ENCODE measurements at regions not wholly inside any gene's neighbourhood (a gene's known extent, or its start where the extent isn't known, plus 50 kb on each side); places are given as distances from the start of the nearest gene placed in this dataset.
"Not testable (repeated sequence)": the region's sequence is repeated elsewhere in the genome, so short reads cannot be mapped to it uniquely, and the experiment has no call there.

DNA sequence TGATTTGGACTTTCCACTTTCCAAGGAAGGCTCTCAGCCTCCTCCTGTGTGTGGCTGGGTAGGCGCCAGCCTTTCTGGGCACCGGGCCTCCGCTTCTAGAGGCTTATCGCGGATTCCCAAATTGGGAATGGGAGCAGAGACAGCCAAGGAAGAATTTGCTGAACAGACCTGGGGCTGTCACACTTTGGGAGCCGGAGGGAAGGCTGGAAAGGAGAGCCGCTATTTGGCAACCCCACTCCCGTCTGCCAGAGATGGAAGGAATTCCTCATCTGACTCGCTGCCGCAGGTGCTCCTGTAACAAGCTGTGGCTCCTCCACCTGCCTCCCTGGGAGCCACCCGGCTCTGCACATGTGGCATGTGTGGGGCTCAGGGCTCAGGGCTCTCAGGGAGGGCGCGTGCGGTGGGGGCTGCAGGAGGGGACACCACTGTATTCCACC is 50.8 kb upstream of the ECHDC3 start:
- DNase-seq (ENCODE audit: insufficient read length, low spot score), result no peak
- TF ChIP-seq POLR2A (IDR thresholded peaks at IDR 0.05; ENCODE audit: low read depth, low read length), result no peak
- no peak for FAIRE-seq

DNA sequence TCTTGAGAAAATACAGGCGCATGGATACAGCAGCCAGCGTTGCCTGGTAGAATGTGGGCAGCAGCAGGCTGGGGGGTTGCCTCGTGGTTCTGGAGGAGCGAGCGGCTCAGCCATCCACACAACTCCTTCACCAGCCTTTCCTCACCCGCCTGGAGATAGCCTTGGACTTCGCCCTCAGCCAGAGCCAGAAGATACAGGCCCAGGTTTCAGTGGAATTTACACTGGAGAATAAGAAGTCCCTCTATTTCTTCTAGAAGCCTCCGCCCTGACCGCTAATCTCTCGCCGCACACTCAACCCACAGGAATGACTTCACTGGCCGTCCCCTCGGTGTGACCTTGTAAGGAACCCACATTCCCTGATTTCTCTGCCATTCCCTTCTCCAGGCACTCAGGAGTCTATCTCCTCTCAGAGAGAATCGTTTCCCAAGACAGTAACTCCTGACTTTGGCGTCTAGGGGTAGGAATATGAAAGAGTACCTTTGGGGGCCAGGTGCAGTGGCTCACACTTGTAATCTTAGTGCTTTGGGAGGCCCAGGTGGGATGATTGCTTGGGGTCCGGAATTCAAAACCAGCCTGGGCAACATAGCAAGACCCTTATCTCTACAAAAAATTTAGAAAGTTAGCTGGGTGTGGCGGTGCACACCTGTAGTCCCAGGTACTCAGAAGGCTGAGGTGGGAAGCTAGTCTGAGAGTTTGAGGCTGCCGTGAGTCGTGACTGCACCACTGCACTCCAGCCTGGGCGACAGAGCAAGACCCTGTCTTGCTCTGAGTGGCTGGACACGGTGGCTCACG is 52.0 kb upstream of the ECHDC3 start:
- DNase-seq (ENCODE audit: insufficient read length, low spot score) (no peak), FAIRE-seq (no peak)
- TF ChIP-seq POLR2A (IDR thresholded peaks at IDR 0.05; ENCODE audit: low read depth, low read length), result no peak

DNA sequence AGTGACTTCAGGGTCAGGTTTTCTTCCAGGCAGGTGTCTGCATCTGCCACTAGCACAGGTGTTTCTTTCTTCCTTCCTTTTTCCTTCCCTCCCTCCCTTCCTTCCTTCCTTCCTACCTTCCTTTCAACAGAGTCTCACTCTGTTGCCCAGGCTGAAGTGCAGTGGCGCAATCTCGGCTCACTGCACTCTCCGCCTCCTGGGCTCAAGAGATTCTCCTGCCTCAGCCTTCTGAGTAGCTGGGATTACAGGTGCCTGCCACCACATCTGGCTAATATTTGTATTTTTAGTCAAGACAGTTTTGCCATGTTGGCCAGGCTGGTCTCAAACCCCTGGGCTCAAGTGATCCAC is 53.8 kb upstream of the ECHDC3 start:
- not testable (repeated sequence) for DNase-seq (ENCODE audit: insufficient read length, low spot score); FAIRE-seq

DNA sequence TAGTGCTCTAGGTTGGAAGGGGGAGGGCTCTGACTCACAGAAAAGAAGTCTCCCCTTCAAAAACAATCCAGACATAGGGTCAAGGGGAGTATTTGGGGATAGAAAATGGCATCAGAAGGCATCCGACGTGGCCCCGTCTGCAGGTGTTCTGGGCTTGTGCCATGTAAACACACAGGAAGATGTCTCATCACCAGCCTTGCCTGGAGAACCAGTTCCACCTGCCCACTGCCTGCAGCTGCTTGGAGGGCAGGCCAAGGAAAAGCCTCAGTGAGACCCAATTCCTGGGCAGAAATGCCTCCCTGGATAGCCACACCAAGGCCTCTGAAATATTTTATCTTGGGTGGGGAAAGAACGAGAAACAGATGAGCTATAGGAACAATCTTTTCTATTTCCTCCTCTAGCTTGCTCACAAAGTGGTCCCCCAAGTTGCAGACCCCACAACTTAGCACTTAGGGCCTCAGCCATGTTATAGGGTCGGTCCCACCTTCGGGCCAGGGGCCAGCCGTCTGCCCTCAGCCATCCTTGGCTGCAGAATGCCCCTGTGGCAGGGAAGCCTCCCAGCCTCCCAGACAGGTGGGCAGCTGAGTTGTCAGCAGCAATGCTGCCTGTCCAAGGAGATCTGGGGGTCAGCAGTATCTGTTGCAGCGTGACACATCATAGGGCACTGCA is 54.3 kb upstream of the ECHDC3 start:
- no peak for TF ChIP-seq POLR2A (IDR thresholded peaks at IDR 0.05; ENCODE audit: low read depth, low read length)
- FAIRE-seq (no peak), DNase-seq (ENCODE audit: insufficient read length, low spot score) (no peak)

DNA sequence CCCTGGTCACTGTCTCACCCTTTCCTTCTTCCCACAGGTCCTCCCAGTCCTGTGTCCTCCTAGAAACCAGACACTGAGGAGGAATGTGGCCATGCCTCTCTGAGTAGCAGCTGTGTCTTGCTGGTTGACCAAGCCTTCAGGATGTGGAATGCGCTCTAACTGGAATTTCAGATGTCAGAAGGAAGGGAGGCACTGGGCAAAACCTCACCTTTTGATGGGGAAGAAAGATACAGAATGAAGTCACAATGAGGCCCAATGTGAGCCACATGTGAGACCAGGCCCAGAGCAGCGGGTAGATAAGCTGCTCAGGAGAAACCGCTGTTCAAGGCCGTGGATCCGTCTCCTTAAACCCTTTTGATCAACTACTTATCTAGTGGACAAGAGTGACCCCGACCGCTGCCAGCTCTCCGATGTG is 54.8 kb upstream of the ECHDC3 start:
- FAIRE-seq, result no peak
- TF ChIP-seq POLR2A (IDR thresholded peaks at IDR 0.05; ENCODE audit: low read depth, low read length), result no peak
- DNase-seq (ENCODE audit: insufficient read length, low spot score), result no peak

DNA sequence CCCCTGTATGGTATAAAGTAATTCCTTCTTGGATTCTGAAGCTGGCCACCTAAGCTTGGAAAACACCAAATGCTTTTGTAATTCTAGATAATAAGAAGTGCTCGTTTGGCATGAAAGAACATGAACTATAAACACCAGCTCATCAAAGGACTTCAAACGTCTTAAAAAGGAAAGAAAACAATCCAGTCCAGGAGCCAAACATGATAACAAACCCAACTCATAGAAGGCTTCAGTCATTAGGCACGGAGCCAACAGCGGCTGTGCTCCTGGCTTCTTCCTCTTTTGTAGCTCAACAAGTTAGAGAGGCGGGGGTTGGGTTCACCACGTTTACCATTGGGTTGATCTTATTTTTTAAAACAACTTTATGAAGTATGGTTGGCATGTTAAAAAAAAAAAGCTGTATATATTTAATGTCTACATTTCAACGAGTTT is 56.4 kb upstream of the ECHDC3 start:
- TF ChIP-seq POLR2A (IDR thresholded peaks at IDR 0.05; ENCODE audit: low read depth, low read length), result no peak
- DNase-seq (ENCODE audit: insufficient read length, low spot score), result no peak
- no peak for FAIRE-seq

DNA sequence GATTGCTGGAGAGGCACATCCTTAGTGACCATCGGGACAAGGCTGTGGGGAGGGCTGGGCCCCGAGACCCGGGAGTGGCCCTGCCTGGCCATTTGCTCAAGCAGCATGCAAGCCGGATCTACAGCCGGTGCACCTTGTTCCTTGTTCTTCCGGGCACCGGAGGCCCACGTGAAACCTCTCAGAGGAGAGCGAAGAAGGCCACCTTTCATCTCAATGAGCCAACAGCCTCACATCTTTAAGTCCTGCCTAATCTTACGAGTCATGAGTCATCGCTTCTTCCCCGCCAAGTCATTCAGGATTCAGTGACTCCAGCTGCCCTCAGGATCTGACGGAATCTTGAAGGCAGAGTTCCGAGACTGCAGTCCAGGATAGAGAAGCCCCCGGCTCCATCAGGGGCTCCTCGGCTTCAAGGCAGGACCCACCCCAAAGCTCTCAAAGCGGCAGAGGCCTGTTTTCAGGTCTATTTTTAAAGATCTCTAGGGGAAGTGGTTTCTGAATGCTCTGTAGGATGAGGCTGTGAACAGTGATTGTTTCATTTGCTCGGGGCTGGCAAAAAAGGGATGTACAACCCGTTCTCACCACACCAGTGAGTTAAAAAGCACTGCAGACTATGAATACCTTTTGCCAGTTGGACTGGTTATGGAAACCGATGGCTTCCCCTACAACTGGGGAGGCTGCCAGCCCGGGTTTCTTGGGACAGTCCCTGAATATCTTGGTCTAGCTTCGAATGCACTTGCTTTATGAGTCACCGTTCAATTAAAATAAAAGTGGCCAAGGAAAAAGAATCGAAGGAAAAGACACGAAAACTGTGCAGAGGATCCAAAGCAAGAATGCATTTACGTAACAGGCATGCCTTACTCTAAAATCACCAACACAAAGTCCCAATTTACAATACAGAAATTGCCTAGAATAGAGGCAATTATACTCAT is 57.2 kb upstream of the ECHDC3 start:
- DNase-seq (ENCODE audit: insufficient read length, low spot score) (peak; percentile 88), FAIRE-seq (peak; percentile 95)
- TF ChIP-seq POLR2A (IDR thresholded peaks at IDR 0.05; ENCODE audit: low read depth, low read length), result no peak

DNA sequence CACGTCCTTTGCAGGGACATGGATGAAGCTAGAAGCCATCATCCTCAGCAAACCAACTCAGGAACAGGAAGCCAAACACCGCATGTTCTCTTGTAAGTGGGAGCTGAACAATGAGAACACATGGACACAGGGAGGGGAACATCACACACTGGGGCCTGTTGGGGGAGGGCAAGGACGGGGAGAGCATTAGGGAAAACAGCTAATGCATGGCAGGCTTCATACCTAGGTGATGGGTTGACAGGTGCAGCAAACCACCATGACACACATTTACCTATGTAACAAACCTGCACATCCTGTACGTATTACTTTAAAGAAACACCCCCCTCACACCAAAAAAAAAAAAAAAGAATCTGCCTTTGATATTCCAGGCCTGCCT is 57.9 kb upstream of the ECHDC3 start:
- FAIRE-seq; DNase-seq (ENCODE audit: insufficient read length, low spot score): not testable (repeated sequence)

DNA sequence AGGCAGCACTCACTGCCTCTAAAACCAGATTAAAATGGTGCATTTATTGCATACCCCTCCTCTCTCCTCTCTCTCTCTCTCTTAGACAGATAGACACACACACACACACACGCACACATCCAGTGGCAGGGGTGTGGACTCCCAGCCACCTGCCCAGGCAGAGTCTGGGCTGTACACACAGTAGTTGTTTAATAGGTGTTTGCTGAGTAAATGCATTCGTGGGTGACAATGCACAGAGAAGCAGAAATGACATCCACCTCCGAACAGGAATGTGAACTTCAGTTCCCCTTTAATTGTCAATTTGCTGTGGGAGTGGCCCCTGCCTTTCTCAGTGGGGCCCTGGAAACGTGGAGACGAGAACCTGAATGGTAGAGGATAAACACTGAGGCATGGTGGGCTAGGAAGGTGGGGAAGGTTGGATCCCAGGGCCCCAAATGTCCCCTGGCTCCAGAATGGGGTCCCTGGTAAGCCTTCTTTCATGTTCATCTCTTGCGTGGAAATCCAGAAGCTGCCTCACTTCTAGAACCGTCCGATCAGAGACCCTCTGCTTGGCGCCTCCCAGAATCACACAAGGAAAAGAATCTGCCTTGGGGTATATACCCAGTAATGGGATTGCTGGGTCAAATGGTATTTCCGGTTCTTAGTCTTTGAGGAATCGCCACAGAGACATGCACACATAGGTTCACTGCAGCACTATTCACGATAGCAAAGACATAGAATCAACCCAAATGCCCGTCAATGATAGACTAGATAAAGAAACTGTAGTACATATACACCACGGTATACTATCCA is 58.5 kb upstream of the ECHDC3 start:
- DNase-seq (ENCODE audit: insufficient read length, low spot score) (no peak), FAIRE-seq (no peak)
- TF ChIP-seq POLR2A (IDR thresholded peaks at IDR 0.05; ENCODE audit: low read depth, low read length), result no peak

DNA sequence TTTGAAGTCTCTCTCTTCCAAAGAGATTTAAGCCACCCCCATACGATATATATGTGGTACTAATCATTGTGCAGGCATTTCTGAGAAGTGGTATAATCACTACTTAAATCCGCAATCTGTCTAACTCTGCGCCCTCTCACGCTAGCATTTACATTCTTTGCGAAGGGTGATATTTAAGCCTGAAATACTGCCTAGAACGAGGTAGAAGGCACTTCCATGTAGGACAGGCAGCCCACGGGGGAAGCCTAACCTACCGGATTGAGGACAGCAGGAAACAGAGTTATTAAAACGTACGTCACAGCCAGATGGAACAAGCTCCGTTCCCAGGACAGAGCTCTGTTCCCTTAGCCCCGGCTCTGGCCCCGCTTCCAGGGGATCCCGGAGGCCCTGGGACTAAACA is 59.3 kb upstream of the ECHDC3 start:
- FAIRE-seq (no peak), DNase-seq (ENCODE audit: insufficient read length, low spot score) (no peak)
- TF ChIP-seq POLR2A (IDR thresholded peaks at IDR 0.05; ENCODE audit: low read depth, low read length), result no peak

DNA sequence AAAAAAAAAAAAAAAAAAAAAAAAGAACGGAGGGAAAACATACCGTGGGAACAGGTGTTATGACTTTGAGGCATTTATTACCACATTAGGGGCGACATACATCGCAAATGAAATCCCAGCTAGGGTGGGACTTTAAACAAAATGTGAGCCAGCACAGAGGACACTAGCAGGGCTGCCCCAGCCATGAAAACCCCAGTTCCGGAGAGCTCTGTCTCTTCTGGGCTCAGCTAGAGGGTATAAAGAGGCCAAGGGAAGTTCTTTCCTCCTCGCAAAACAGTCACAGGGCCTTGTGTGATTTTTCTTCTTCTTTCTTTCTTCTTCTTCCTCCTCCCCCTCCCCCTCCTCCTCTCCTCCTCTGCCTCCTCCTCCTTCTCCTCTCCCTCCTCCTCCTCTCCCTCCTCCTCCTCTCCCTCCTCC is 59.9 kb upstream of the ECHDC3 start:
- FAIRE-seq (no peak), DNase-seq (ENCODE audit: insufficient read length, low spot score) (no peak)
- TF ChIP-seq POLR2A (IDR thresholded peaks at IDR 0.05; ENCODE audit: low read depth, low read length), result no peak

DNA sequence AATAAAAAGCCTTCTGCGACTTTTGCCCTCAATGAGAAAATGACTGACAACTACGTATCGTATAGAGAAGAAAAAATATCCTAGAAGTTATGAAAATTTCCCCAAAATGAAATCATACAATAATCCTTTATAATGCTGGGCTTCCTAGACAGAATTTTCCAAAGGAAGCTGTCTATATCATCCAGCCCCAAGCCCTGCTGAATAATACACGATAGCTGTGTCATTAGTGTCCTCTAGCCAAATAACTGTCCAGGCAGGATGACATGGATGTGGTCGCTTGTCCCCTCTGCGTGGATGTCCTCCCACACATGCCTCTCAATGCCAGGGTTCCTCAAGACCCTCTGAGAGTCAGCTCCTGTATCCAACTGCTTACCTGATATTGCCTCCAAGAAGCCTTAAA is 61.7 kb upstream of the ECHDC3 start:
- no peak for FAIRE-seq
- TF ChIP-seq POLR2A (IDR thresholded peaks at IDR 0.05; ENCODE audit: low read depth, low read length), result no peak
- no peak for DNase-seq (ENCODE audit: insufficient read length, low spot score)

DNA sequence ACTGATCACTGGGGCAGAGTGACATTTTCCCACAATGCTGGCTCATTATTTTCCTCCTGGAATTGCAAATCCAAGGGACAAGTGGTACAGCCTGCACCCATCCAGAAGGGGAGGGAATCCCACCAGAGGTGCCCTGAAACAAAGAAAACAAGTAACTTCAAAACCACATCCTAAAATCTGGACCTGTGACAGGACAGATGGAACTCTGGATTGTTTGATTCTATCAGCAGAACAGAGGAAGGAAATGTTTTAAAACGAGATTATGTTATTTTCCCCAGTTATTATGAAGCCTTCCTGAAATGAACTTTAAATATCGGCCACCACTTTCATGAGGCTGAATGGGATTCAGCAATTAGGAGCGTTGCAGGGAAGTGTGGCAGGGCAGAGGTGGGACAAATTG is 62.2 kb upstream of the ECHDC3 start:
- DNase-seq (ENCODE audit: insufficient read length, low spot score) (no peak), FAIRE-seq (no peak)
- TF ChIP-seq POLR2A (IDR thresholded peaks at IDR 0.05; ENCODE audit: low read depth, low read length), result no peak
